Esophagus squamous epithelium (tissue), 4 donors: ENCODE measurements at regions not wholly inside any gene's neighbourhood (a gene's known extent, or its start where the extent isn't known, plus 50 kb on each side); places are given as distances from the start of the nearest gene placed in this dataset.

Experiments used
- CTCF ChIP-seq, 6 experiments: fragments of 450-650 bp in 4 of 6; fragments of 200-600 bp in 2 of 6; sonication (generic) in 2 of 6; IDR thresholded peaks; one replicate each; pipeline ENCODE4 v1.5.1; 2016 to 2019; ENCODE audit warnings: antibody characterized with exemption in 6 of 6, mild to moderate bottlenecking in 4 of 6, moderate library complexity in 4 of 6
- POLR2A ChIP-seq, 4 donors: fragments of 450-650 bp; IDR thresholded peaks; one replicate each; pipeline ENCODE4 v1.6.1; 2017; ENCODE audit warnings: antibody characterized with exemption in 4 of 4, mild to moderate bottlenecking in 4 of 4, moderate library complexity in 3 of 4

GRCh38 chr9:120212153-120212852, 367.7 kb downstream of the CDK5RAP2 start:
- TF ChIP-seq CTCF (IDR thresholded peaks at IDR 0.05) (no peak), POLR2A (IDR thresholded peaks at IDR 0.05) (no peak)
